ENCODE measurements at regions not wholly inside any gene's neighbourhood (a gene's known extent, or its start where the extent isn't known, plus 50 kb on each side); places are given as distances from the start of the nearest gene placed in this dataset.

GRCh38 chr19:29372461-29372860 lies 153.3 kb upstream of the VSTM2B start:
- peaks cover 26% of the 10 kb centered on the region for H3K4me1 Mint-ChIP-seq
- POLR2A ChIA-PET, result no interaction called here
- TF ChIP-seq ZBTB21 (CRISPR knock-in tag; IDR thresholded peaks at IDR 0.05; ENCODE audit: borderline replicate concordance) (no peak), ZNF416 (CRISPR knock-in tag; IDR thresholded peaks at IDR 0.05) (no peak), FOXK1 (CRISPR knock-in tag; IDR thresholded peaks at IDR 0.05) (no peak), NFATC4 (CRISPR knock-in tag; IDR thresholded peaks at IDR 0.05) (no peak), KAT7 (CRISPR knock-in tag; IDR thresholded peaks at IDR 0.05; ENCODE audit: borderline replicate concordance) (no peak), ZNF423 (CRISPR knock-in tag; IDR thresholded peaks at IDR 0.05) (no peak), MYBL2 (CRISPR knock-in tag; IDR thresholded peaks at IDR 0.05) (no peak), PREB (CRISPR knock-in tag; IDR thresholded peaks at IDR 0.05; ENCODE audit: borderline replicate concordance) (no peak), TP53 (CRISPR knock-in tag; IDR thresholded peaks at IDR 0.05) (no peak), RELA (CRISPR knock-in tag; IDR thresholded peaks at IDR 0.05; ENCODE audit: borderline replicate concordance) (no peak), E2F1 (CRISPR knock-in tag; IDR thresholded peaks at IDR 0.05) (no peak), USF1 (CRISPR knock-in tag; IDR thresholded peaks at IDR 0.05) (no peak), TEAD1 (CRISPR knock-in tag; IDR thresholded peaks at IDR 0.05) (no peak), ZNF532 (CRISPR knock-in tag; IDR thresholded peaks at IDR 0.05; ENCODE audit: borderline replicate concordance) (no peak), ZNF671 (CRISPR knock-in tag; IDR thresholded peaks at IDR 0.05) (no peak), CDX4 (CRISPR knock-in tag; IDR thresholded peaks at IDR 0.05; ENCODE audit: borderline replicate concordance) (no peak), FOXP1 (CRISPR knock-in tag; IDR thresholded peaks at IDR 0.05; ENCODE audit: borderline replicate concordance) (no peak), SMAD4 (CRISPR knock-in tag; IDR thresholded peaks at IDR 0.05) (no peak), IRF1 (CRISPR knock-in tag; IDR thresholded peaks at IDR 0.05) (no peak)
- CTCF ChIA-PET, result no interaction called here
- peaks cover 9% of the 10 kb centered on the region for H3K27me3 Mint-ChIP-seq (ENCODE audit: low read depth)
- ATAC-seq, result no peak
- H3K27ac Mint-ChIP-seq, result no peak overlapping the region
- no peaks in the 10 kb centered on the region for H3K9me3 Mint-ChIP-seq
- H3K4me3 Mint-ChIP-seq, result no peak overlapping the region
- no peak for DNase-seq (ENCODE audit: low spot score)
- no peaks in the 10 kb centered on the region for H3K36me3 Mint-ChIP-seq

All from WTC11 (cell line).